ENCODE measurements at regions not wholly inside any gene's neighbourhood (a gene's known extent, or its start where the extent isn't known, plus 50 kb on each side); places are given as distances from the start of the nearest gene placed in this dataset.

- intact Hi-C loops (cut with DNase I): no loop called here
- Histone ChIP-seq H3K27me3 (no peaks in the 10 kb centered on the region), H3K4me1 (no peaks in the 10 kb centered on the region), H3K9me3 (no peaks in the 10 kb centered on the region), H3K27ac (no peak overlapping the region), H3K4me3 (no peak overlapping the region), H3K36me3 (no peaks in the 10 kb centered on the region)
- 79 to 94% methylated on average over 1 of the region's 1 CpG for WGBS, 2 donors
- DNase-seq: no peak
- TF ChIP-seq POLR2A (IDR thresholded peaks at IDR 0.05): no peak
- no peak for TF ChIP-seq CTCF (IDR thresholded peaks at IDR 0.05)
These were observed 50.8 kb upstream of the GADL1 start for GRCh38 chr3:30945291-30945690.

DNA sequence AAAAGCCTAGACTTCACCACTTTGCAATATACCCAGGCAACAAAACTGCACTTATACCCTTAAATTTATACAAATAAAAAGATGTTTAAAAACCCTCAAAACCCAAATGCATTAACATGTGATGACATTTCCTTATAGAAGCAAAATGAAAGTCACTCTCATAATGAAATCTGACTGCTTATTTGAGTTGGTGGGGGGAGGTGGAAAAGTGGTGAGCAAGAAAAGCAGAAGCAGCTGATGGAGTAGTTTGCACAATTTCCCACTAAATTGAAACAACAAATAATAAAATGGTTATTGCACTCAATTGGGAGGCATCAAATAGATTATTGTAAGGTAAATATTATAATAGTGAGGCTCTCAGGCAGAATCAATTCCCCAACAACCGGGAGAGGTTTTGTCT is 54.0 kb upstream of the GADL1 start:
- H3K36me3 ChIP-seq: no peaks in the 10 kb centered on the region
- TF ChIP-seq POLR2A (IDR thresholded peaks at IDR 0.05) (no peak), CTCF (IDR thresholded peaks at IDR 0.05) (no peak)
- no peak for DNase-seq
- 77 to 79% methylated on average over 1 of the region's 1 CpG for WGBS, 2 donors
- H3K4me1 ChIP-seq: no peaks in the 10 kb centered on the region
- H3K27me3 ChIP-seq: no peaks in the 10 kb centered on the region
- intact Hi-C loops (cut with DNase I): no loop called here
- no peaks in the 10 kb centered on the region for H3K9me3 ChIP-seq
- H3K27ac ChIP-seq: no peak overlapping the region
- H3K4me3 ChIP-seq: no peak overlapping the region

DNA sequence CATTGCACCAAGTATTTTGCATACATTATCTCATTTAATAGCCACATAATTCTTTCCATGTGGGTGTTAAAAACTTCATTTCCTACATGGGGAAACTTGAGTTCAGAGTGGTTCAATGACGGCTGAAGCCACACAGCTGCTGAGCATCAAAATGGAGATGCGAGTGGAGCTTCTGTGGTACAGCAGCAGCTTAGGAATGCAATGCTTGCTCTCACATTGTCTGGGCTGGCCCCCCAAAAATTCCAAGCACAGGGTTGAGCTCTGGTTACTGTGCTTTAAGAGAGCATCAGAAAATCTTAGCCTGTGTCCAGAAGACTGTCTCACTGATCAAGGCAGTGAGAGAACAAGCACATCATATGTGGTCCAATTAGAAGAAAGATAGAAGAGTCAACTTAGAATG is 57.4 kb upstream of the GADL1 start:
- TF ChIP-seq POLR2A (IDR thresholded peaks at IDR 0.05) (no peak), CTCF (IDR thresholded peaks at IDR 0.05) (no peak)
- Histone ChIP-seq H3K27me3 (no peaks in the 10 kb centered on the region), H3K27ac (no peak overlapping the region), H3K4me3 (no peak overlapping the region), H3K4me1 (no peaks in the 10 kb centered on the region), H3K36me3 (no peaks in the 10 kb centered on the region), H3K9me3 (no peaks in the 10 kb centered on the region)
- DNase-seq: no peak
- 77 to 78% methylated on average over 2 of the region's 2 CpGs for WGBS, 2 donors
- intact Hi-C loops (cut with DNase I): no loop called here

GRCh38 chr3:30952786-30953185 is 58.3 kb upstream of the GADL1 start:
- Histone ChIP-seq H3K4me1 (no peaks in the 10 kb centered on the region), H3K27ac (no peak overlapping the region), H3K9me3 (no peaks in the 10 kb centered on the region), H3K4me3 (no peak overlapping the region), H3K36me3 (no peaks in the 10 kb centered on the region), H3K27me3 (no peaks in the 10 kb centered on the region)
- intact Hi-C loops (cut with DNase I): no loop called here
- WGBS, 2 donors: 77 to 84% methylated on average over 3 of the region's 3 CpGs
- DNase-seq: no peak
- TF ChIP-seq CTCF (IDR thresholded peaks at IDR 0.05) (no peak), POLR2A (IDR thresholded peaks at IDR 0.05) (no peak)

- Histone ChIP-seq H3K4me3 (no peak overlapping the region), H3K9me3 (peaks cover 0 to 3% (median 0%) of the 10 kb centered on the region in 3 donors), H3K27ac (no peak overlapping the region), H3K4me1 (no peaks in the 10 kb centered on the region), H3K36me3 (no peaks in the 10 kb centered on the region), H3K27me3 (no peaks in the 10 kb centered on the region)
- 83 to 84% methylated on average over 1 of the region's 1 CpG for WGBS, 2 donors
- TF ChIP-seq CTCF (IDR thresholded peaks at IDR 0.05) (no peak), POLR2A (IDR thresholded peaks at IDR 0.05) (no peak)
- intact Hi-C loops (cut with DNase I): no loop called here
- no peak for DNase-seq
These were observed 60.0 kb upstream of the GADL1 start for GRCh38 chr3:30954426-30954825.

All from esophagus squamous epithelium (tissue), 5 donors.